SKM-1 (cell line): ENCODE measurements at regions not wholly inside any gene's neighbourhood (a gene's known extent, or its start where the extent isn't known, plus 50 kb on each side); places are given as distances from the start of the nearest gene placed in this dataset.

Source experiments
- DNase-seq: peaks from one replicate; lab custom pipeline; 2025; ENCODE audit not compliant: unreplicated experiment; lab: John Stamatoyannopoulos, UW

GRCh38 chr9:117858561-117858960, 154.4 kb downstream of the TLR4 start:
- no peak for DNase-seq

DNA sequence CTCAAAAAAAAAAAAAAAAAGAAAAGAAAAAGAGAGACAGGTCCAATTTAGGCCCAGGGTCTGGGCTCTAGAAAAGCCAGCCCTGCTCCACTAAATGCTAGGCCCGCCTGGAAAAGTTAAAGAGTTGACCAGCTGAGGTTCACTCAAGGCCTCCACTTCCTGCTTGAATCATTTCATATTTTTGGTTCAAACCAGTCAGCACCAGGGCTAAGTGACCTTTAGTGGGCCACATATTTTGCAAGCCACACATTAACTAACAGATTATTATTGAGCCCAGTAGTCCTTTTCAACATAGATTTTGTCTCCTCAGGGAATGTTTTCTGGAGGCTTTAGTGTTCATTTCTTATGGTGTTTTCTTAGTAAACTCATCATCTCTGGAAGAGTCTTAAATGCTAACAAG, 156.6 kb downstream of the TLR4 start:
- no peak for DNase-seq

DNA sequence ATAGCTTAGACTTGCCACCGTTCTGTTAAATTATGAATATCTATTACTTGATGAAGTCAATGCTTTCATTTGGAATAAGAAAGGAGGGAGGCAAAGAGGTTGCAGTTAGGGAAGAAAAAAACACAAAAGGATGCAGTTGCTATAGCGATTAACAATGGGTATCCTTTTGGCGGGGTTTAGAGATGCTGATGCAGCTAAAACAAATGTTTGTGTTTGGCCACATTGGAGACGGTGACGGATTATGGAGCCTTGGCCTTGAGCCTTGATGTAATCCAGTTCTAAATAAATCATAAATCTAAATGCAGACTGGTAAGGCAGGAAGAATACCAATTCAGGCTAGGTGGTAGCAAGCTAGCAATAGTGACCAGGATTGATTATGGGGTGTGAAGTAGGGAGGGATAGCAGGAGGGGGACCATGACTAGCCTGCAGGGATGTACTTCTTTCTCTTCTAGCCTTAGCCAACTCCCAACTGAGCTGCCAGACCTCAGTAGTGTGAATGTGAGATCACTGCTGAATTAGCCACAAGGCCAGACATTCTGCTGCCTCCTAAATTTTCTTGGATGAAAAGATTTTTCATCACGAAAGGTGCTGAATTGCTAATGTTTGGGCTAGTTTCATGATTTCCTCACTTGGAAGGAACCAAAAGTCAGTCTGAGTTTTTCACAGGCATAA, 160.3 kb downstream of the TLR4 start:
- no peak for DNase-seq

GRCh38 chr9:117868594-117868993, 164.4 kb downstream of the TLR4 start:
- DNase-seq, result no peak

DNA sequence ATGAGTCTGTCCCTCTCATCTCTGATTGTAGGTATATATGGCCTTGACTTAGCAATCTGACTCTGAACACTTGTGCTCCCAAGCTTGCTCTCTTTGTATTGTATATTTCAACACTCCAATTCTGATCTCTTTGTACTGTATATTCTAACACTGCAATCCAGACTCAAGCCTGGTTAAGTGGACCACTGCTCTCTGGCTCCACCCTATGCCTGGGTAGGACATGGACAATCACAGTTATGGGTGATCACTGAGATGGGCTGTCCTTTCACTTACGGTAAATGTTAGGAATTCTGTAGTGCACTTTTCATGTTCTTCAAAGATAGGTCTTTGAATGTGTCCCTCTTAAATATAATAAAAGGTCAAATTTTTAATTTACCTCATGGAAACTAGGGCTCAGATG, 165.1 kb downstream of the TLR4 start:
- no peak for DNase-seq

DNA sequence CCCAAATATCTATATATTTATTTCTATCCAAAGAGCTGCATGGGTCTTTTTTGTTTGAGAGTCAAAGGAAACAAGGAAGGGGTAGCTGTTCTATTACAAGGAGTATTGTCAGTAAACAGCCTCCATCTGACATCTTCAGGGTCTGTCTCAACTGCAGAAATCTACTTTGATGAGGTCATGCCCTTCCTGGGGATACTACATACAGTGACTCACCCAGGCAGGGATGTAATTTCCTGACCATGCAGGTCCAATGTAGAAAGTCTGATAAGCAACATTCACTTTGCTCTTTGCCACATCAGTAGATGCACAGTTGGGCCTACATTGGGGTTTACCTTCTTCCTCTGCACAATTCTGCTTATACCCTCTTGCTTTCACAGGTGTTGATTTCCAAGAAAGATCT, 165.5 kb downstream of the TLR4 start:
- DNase-seq, result no peak

DNA sequence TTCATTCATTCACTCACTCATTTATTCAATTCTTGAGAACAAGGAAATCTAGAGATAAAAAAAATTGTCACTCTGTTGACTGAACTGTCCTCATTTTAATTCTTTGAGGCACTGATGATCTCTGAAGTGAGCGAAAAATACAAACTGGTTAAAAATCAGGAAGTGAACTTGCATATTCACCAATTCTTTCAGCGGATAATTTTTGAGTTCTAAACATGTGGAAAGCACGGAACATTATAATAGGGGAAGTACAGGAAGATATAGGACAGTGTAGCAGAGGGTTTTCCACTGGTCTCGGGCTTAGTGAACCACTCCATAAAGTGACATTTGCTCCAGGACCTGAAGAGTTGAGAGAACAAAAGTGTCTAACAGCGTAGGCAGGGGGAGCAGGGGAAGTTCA, 169.5 kb downstream of the TLR4 start:
- no peak for DNase-seq

- no peak for DNase-seq
Measured at GRCh38 chr9:117875886-117876285, 171.7 kb downstream of the TLR4 start.

DNA sequence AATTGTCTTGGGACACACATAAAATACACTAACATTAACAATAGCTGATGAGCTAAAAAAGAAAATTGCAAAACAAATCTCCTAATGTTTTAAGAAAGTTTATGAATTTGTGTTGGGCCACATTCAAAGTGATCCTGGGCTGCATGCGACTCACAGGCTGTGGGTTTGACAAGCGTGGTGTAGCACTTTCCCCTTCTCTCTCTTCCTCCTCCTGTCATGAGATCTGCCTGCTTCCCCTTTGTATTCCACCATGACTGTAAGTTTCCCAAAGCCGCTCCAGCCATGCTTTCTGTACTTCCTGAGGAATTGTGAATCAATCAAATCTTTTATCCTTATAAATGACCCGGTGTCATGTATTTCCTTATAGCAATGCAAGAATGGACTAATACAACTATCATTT, 178.0 kb downstream of the TLR4 start:
- DNase-seq, result no peak

- DNase-seq, result no peak
Measured at GRCh38 chr9:117886616-117887015, 182.4 kb downstream of the TLR4 start.

DNA sequence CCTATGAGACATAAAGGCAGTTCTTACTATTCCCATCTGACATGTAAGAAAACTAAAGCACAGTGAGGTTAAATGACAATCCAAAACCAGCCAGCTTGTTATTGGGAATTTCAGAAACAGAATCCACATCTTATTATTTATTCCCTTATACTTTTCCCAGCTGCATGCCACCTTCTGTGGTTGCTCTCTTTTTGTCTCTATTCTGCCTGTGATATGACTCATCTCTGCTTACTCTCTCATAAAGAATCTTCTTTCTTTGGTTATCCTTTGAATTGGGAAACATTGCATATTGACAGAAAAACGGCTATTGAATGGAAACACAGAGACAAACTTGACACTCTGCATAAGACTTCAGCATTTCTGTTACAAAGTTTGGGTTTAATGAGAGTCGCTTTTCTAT, 183.2 kb downstream of the TLR4 start:
- no peak for DNase-seq

- no peak for DNase-seq
Measured at GRCh38 chr9:117887941-117888340, 183.7 kb downstream of the TLR4 start.

GRCh38 chr9:117903453-117903852, 199.2 kb downstream of the TLR4 start:
- DNase-seq, result no peak

- no peak for DNase-seq
Measured at GRCh38 chr9:117906763-117907162, 202.6 kb downstream of the TLR4 start.

GRCh38 chr9:117907420-117907819, 203.2 kb downstream of the TLR4 start:
- DNase-seq, result no peak

DNA sequence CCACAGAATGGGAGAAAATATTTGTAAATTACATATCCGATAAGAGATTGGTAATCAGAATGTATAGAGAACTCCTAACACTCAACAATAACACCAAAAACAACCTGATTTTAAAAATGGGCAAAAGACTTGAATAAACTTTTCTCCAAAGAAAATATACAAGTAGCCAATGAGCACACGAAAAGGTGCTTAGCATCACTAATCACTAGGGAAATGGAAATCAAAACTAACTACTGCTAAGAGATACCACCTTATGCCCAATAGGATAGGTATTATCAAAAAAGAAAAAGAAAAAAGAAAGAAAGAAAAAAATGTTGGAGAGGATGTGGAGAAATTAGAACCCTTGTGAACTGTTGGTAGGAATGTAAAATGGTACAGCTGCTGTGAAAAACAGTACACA, 212.1 kb downstream of the TLR4 start:
- no peak for DNase-seq

GRCh38 chr9:117917873-117918272, 213.7 kb downstream of the TLR4 start:
- no peak for DNase-seq

DNA sequence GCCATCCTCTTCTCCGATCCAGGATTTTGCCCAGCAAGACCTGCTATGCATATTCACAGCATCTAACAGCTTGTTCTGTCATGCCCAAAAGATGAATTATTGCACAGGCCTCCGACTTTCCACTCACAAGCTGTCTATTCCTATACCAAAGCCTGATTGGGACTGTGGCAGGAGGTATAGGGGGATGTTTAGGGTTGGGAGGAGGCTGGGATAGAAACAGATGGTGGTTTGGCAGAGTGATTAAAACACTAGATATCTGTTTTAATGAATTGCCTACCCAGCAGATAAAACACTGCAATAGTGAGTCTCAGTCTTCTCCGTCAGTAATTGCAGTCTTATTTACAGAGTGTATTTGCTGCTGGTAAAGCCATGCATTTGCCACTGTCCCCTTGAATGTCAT, 215.3 kb downstream of the TLR4 start:
- no peak for DNase-seq

- no peak for DNase-seq
Measured at GRCh38 chr9:117926031-117926658, 221.9 kb downstream of the TLR4 start.

DNA sequence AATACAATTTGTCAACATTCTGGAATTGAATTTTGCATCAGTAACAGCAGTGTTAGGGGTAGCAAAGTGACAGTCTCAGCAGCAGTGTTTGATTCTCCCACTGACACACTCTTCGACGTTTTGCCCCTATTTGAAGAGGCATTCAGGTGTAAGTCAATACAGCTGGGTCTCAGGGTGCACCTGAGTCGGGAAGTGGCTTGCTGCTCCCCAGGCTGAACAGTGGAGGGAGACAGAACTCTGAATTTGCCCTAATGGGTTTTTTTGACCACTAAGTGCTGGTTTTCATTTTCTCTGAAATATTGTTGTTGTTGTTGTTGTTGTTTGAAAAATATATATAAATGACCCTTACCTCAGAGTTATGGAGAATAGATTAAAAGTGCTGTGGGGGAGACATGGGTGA, 223.2 kb downstream of the TLR4 start:
- no peak for DNase-seq

DNA sequence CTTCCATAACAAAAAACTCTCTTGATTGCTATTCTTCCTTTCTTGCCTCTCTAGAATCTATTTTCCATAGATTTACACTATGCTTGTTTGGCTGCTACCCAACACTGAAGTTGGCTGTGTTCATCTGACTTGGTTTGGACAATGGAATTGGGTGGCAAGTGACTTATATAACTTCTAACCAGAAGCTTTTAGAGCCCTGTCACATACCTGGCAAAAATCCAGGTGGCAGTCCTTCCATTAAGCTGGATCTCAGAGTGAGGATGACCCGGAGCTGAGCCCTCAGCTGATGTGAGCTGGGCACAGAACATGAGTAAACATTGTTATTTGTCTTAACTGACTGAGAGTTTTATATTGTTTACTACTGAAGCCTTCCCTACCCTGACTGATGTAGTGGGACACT, 225.7 kb downstream of the TLR4 start:
- no peak for DNase-seq

DNA sequence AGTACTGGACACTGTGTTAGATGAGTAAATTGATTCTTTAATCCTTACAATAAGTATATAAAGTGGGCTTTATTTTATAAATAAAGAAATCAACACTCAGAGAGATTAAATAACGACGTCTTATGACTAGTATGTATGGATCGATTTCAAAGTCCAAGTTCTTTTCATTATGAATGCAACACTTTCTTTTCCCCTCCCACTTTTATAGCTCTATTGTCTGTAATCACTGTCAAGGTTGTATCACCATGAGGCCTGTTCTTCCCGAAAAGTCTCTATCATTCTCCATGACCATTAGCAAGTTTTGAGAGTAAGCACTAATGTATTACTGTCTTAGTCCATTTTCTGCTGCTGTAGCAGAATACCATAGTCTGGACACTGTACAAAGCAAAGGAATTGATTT, 228.4 kb downstream of the TLR4 start:
- no peak for DNase-seq
